ENCODE measurements at regions not wholly inside any gene's neighbourhood (a gene's known extent, or its start where the extent isn't known, plus 50 kb on each side); places are given as distances from the start of the nearest gene placed in this dataset.

- no peak for DNase-seq
Measured at GRCh38 chr14:100674897-100675619, 51.6 kb upstream of the DLK1 start.

DNA sequence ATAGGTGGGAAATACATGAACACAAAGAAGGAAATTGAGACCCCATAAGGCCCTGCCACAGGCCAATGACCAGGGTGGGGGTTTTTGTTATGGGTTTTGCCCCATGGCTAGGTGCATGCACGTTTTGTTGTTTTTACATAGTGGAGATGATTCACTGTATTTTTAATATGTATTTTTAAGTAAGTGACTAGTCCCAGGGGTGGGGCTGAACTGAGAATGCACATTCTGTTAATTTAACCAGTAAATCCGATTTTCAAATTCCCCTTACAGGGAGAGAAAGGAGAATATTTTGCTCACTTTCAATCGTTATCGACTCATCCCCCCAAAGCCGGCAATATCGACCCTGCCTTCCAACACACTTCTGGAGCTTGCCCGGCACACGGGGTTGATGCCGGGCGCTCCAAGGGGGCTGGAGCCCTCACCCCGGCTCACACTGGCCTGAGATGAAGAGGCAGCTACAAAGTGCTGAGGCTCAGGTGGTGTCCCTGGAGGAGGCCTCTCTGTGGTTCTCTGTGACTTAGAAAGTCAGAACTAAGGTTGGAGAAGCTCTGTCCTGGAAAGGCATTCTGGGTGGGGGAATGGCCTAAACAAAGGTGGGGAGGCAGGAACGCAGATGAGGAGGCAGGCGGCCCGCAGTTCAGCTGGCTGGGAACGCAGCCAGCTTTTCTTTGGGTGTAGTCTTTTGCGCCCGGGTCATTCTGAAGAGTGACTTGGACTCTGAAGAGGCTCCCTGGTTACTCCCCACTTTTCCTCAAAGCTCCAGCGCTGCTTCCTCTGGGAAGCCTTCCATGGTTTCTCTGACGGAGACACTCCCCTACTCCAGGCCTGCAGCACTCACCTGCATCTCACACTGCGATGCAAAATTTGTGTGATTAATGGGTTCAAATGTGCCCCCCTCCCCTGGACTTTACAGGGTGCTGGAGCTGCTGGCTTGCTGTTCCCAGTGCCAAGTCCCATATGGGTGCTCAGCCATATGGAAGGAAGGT is 50.7 kb upstream of the DLK1 start:
- DNase-seq: no peak

All from NCI-H1694 (cell line).